D721Med (cell line): ENCODE measurements at regions not wholly inside any gene's neighbourhood (a gene's known extent, or its start where the extent isn't known, plus 50 kb on each side); places are given as distances from the start of the nearest gene placed in this dataset.

Experiments used
- DNase-seq: peaks from one replicate; pipeline ENCODE4 v3.0.0; 2011; ENCODE audit warnings: low spot score; ENCODE audit not compliant: insufficient read length
- FAIRE-seq: peaks from 2 replicates; lab custom pipeline; 2011; peaks lifted over from hg19 to GRCh38; lab: Jason Lieb, UNC
- TF ChIP-seq, protein P1 (sequence below): IDR thresholded peaks from 2 replicates; pipeline ENCODE4 v1.5.1; 2012; ENCODE audit warnings: mild to moderate bottlenecking, control low read depth; ENCODE audit not compliant: insufficient read depth; ENCODE audit errors: missing control alignments

DNA sequence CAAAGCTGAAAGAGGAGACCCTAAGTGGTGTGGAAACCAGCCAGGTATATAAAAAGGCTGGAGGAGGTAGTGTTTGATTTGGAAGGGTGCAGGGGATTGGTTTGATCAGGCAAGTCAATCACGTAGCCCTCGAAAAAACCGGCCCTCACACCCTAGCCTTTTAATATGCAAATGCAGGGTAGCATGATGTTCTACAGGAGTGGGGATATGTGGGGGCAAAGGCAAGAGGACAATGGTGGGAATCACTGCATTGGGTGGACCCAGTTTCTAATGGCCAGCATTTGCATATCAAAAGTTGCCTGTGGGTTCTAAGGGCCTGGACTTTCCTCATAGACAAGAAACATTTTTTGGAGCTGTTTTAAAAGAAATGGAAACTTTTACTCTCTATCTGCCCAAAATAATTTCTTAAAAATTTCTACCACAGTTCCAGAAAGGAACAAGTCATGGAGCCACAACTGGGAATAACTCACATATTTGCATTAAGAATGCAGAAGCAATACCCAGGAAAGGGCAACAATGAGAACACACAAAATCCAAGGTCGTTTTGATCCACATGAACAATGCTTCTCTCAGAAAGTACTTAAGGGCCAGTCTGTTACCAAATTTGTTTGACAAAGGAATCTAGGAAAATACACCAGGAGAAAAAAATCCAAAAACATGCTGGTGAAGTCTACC lies 915.8 kb downstream of the NLGN4Y start:
- TF ChIP-seq, protein P1, sequence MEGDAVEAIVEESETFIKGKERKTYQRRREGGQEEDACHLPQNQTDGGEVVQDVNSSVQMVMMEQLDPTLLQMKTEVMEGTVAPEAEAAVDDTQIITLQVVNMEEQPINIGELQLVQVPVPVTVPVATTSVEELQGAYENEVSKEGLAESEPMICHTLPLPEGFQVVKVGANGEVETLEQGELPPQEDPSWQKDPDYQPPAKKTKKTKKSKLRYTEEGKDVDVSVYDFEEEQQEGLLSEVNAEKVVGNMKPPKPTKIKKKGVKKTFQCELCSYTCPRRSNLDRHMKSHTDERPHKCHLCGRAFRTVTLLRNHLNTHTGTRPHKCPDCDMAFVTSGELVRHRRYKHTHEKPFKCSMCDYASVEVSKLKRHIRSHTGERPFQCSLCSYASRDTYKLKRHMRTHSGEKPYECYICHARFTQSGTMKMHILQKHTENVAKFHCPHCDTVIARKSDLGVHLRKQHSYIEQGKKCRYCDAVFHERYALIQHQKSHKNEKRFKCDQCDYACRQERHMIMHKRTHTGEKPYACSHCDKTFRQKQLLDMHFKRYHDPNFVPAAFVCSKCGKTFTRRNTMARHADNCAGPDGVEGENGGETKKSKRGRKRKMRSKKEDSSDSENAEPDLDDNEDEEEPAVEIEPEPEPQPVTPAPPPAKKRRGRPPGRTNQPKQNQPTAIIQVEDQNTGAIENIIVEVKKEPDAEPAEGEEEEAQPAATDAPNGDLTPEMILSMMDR: no peak
- FAIRE-seq: no peak

DNA sequence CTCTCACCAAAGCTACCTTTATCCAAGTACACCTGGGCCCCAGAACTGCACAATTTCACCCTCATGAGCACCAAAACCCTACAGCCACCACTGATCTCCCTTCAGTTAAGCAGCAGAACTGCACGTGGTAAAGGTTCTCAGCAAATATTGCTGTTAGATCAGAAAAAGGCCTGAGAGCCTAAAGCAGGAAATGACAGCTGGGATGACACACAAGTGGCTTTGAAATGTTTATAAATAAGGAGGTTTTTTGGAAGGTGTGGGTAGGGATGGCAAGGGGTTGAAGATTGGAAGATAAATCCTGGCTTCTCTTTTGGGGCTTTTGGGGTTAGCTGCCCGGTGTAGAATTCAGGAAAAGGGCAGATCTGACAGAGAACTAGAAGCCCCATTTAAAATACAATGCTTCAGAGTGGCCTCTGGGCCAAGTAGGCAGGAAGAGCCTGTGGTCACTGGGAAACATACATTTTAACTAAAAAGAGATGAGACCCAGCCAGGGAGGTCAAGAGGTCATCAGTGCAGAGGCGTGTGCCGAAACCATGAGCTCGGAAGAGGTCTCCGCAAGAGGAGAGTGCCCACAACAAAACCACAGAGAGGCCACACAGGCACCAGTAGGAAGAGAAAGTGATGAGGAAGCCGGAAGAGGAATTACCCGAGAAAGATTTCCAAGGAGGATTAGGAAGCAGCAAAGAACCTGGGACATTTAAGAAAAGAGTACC lies 916.5 kb downstream of the NLGN4Y start:
- TF ChIP-seq, protein P1: no peak
- DNase-seq (no peak), FAIRE-seq (no peak)

More for the DNA sequence above, 915.8 kb downstream of the NLGN4Y start:
- DNase-seq: no peak

DNA sequence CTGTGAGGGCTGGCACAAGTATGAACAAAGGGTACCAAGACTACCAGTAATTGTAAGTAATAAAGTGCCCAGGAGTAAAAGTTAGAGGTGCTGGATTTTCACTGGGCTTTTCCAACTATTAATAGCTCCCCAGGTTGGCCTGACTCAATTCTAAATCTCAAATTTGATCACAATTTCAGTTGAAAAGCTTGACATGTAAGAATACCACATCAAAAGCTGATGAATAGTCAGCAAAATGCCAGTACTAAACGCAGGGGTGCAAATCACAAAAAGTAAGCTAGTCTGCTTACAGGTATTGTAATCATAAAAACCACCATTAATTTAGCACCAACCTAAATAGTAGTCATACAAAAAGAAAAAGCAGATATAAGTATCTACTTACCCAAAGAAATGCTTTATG lies 917.5 kb downstream of the NLGN4Y start:
- FAIRE-seq: no peak
- TF ChIP-seq, protein P1: no peak

DNA sequence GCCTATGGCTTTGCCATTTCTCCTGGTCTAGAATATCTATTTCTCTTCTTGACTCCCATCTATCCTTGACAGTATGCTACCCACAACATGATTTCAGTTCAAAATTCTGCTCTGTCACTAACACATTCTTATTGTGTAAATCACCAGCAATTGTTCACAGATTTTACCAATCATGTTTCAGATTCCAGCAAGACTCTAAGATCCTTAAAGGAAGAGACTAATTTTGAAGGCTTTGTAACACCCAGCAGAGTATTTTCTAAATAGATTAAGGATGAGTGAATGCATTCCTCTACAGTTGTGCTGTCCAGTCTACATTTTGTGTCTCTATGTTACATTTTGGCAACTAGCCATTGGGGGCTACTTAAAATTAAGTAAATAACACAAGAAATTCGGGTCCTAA lies 921.5 kb downstream of the NLGN4Y start:
- FAIRE-seq: no peak

More for the DNA sequence above, 917.5 kb downstream of the NLGN4Y start:
- DNase-seq: no peak

DNA sequence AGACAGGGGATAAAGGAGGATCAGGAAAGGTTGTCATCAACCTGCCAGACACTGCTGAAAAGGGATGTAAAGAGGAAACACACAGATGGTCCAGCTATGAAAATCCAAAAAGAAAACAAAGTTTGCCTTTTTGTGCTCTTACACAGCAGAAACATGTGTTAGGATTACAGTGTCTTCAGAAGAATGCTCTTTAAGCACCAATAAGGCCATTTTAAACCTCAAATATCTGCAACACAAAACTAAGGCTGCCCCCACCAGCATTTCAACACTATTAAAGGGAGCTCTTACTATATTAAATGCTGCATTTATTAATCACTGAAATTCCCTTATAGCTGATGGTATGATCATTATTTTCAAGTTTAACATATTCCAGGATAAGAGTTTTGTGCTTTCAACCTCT lies 922.5 kb downstream of the NLGN4Y start:
- FAIRE-seq (no peak), DNase-seq (no peak)
- TF ChIP-seq, protein P1: no peak

More for the DNA sequence above, 921.5 kb downstream of the NLGN4Y start:
- TF ChIP-seq, protein P1: no peak
- DNase-seq: no peak

DNA sequence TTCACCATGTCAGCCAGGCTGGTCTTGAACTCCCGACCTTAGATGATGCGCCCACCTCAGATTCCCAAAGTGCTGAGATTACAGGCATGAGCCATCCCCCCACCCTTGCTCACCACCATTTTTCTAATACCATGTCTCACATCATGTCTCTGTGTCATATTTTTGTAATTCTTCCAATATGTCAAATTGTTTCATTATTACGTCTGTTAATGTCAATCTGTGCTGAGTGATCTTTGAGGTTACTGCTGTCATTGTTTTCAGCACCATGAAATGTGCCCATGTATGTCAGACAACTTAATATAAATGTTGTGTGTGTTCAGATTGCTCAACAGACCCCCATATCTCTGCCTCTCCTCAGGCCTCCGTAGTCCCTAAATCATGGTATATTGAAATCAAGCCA lies 923.6 kb downstream of the NLGN4Y start:
- DNase-seq (no peak), FAIRE-seq (no peak)
- TF ChIP-seq, protein P1: no peak
